ENCODE measurements at regions not wholly inside any gene's neighbourhood (a gene's known extent, or its start where the extent isn't known, plus 50 kb on each side); places are given as distances from the start of the nearest gene placed in this dataset.

- no peak overlapping the region for H3K27ac ChIP-seq (ENCODE audit: low read depth in 1 of 2, low read length in 2 of 2)
- Mint-ChIP-seq H3K9me3 (peaks cover 0 to 4% (median 0%) of the 10 kb centered on the region in 7 donors), H3K36me3 (no peaks in the 10 kb centered on the region), H3K4me3 (no peak overlapping the region), H3K27ac (no peak overlapping the region), H3K4me1 (no peaks in the 10 kb centered on the region), H3K27me3 (ENCODE audit: low read depth in 3 of 3) (no peaks in the 10 kb centered on the region)
- H3K9ac ChIP-seq (ENCODE audit: insufficient read depth, low read length, poor library complexity, severe bottlenecking), result no peak overlapping the region
- H3K9me3 ChIP-seq (replicated peaks in 1 of 2; ENCODE audit: control insufficient read depth in 1 of 2, insufficient read depth in 1 of 2, low read length in 2 of 2), result no peaks in the 10 kb centered on the region
- no peak overlapping the region for H2AFZ ChIP-seq (ENCODE audit: insufficient read depth, low read depth, low read length, poor library complexity, severe bottlenecking)
- H3K4me1 ChIP-seq (ENCODE audit: control insufficient read depth in 1 of 2, insufficient read depth in 2 of 2, low read length in 2 of 2), result no peaks in the 10 kb centered on the region
- no peaks in the 10 kb centered on the region for H3K79me2 ChIP-seq (ENCODE audit: insufficient read depth, low read length)
- H3K4me3 ChIP-seq (replicated peaks in 1 of 3; ENCODE audit: low read depth in 2 of 3, low read length in 3 of 3), result no peak overlapping the region
- no peak for DNase-seq
- intact Hi-C loops (cut with micrococcal nuclease), result no loop called here
- no peak for TF ChIP-seq CTCF (IDR thresholded peaks at IDR 0.05)
- no peaks in the 10 kb centered on the region for H3K36me3 ChIP-seq (replicated peaks in 1 of 2; ENCODE audit: control insufficient read depth in 1 of 2, insufficient read depth in 2 of 2, low read length in 2 of 2)
- no CpG with 5 or more reads among the region's 1 CpG for WGBS (ENCODE audit: insufficient coverage)
- H3K27me3 ChIP-seq (ENCODE audit: control insufficient read depth in 2 of 2, insufficient read depth in 2 of 2, low read length in 2 of 2), result no peaks in the 10 kb centered on the region
- no peak overlapping the region for H3K4me2 ChIP-seq (replicated peaks; ENCODE audit: extremely low read depth, low read length, poor library complexity, severe bottlenecking)
- H4K20me1 ChIP-seq (ENCODE audit: insufficient read depth, low read length), result no peaks in the 10 kb centered on the region
Measured at GRCh38 chrX:121832446-121832845, 785.0 kb downstream of the GLUD2 start.

- H3K79me2 ChIP-seq (ENCODE audit: insufficient read depth, low read length), result no peaks in the 10 kb centered on the region
- Mint-ChIP-seq H3K36me3 (no peaks in the 10 kb centered on the region), H3K4me3 (no peak overlapping the region), H3K4me1 (no peaks in the 10 kb centered on the region), H3K9me3 (peaks cover 0 to 4% (median 0%) of the 10 kb centered on the region in 7 donors), H3K27me3 (ENCODE audit: low read depth in 3 of 3) (no peaks in the 10 kb centered on the region), H3K27ac (no peak overlapping the region)
- H3K4me1 ChIP-seq (ENCODE audit: control insufficient read depth in 1 of 2, insufficient read depth in 2 of 2, low read length in 2 of 2), result no peaks in the 10 kb centered on the region
- H2AFZ ChIP-seq (ENCODE audit: insufficient read depth, low read depth, low read length, poor library complexity, severe bottlenecking), result no peak overlapping the region
- H3K9ac ChIP-seq (ENCODE audit: insufficient read depth, low read length, poor library complexity, severe bottlenecking), result no peak overlapping the region
- H4K20me1 ChIP-seq (ENCODE audit: insufficient read depth, low read length), result no peaks in the 10 kb centered on the region
- no peaks in the 10 kb centered on the region for H3K27me3 ChIP-seq (ENCODE audit: control insufficient read depth in 2 of 2, insufficient read depth in 2 of 2, low read length in 2 of 2)
- intact Hi-C loops (cut with micrococcal nuclease), result no loop called here
- no peak overlapping the region for H3K4me3 ChIP-seq (replicated peaks in 1 of 3; ENCODE audit: low read depth in 2 of 3, low read length in 3 of 3)
- TF ChIP-seq CTCF (IDR thresholded peaks at IDR 0.05), result no peak
- DNase-seq, result no peak
- no peak overlapping the region for H3K27ac ChIP-seq (ENCODE audit: low read depth in 1 of 2, low read length in 2 of 2)
- H3K36me3 ChIP-seq (replicated peaks in 1 of 2; ENCODE audit: control insufficient read depth in 1 of 2, insufficient read depth in 2 of 2, low read length in 2 of 2), result no peaks in the 10 kb centered on the region
- WGBS (ENCODE audit: insufficient coverage), result no CpG with 5 or more reads among the region's 1 CpG
- no peak overlapping the region for H3K4me2 ChIP-seq (replicated peaks; ENCODE audit: extremely low read depth, low read length, poor library complexity, severe bottlenecking)
- H3K9me3 ChIP-seq (replicated peaks in 1 of 2; ENCODE audit: control insufficient read depth in 1 of 2, insufficient read depth in 1 of 2, low read length in 2 of 2), result no peaks in the 10 kb centered on the region
Measured at GRCh38 chrX:121836000-121836399, 788.6 kb downstream of the GLUD2 start.

All from CD14-positive monocyte (primary cell).